Right lobe of liver (tissue), 4 donors: ENCODE measurements at regions not wholly inside any gene's neighbourhood (a gene's known extent, or its start where the extent isn't known, plus 50 kb on each side); places are given as distances from the start of the nearest gene placed in this dataset.

ENCODE experiments used
- POLR2A ChIP-seq: fragments of 450-650 bp; IDR thresholded peaks from one replicate; pipeline ENCODE4 v1.6.1; 2017; ENCODE audit warnings: antibody characterized with exemption, mild to moderate bottlenecking
- TF ChIP-seq, protein P1 (sequence below), 4 donors: fragments of 200-600 bp in 3 of 4; fragments of 450-650 bp in 1 of 4; IDR thresholded peaks; one replicate each; pipeline versions ENCODE4 v1.5.1 to v1.8.0; 2016 to 2022; ENCODE audit warnings: antibody characterized with exemption in 4 of 4, mild to moderate bottlenecking in 2 of 4
- donor health status: DM: no; HTN: no; CAD: no.
- donor health status: DM: no; HTN: no; CAD: no.
- donor health status: DM: no; HTN: yes; CAD: no.

GRCh38 chr20:39698752-39699151 lies 736.6 kb downstream of the DHX35 start:
- TF ChIP-seq, protein P1, sequence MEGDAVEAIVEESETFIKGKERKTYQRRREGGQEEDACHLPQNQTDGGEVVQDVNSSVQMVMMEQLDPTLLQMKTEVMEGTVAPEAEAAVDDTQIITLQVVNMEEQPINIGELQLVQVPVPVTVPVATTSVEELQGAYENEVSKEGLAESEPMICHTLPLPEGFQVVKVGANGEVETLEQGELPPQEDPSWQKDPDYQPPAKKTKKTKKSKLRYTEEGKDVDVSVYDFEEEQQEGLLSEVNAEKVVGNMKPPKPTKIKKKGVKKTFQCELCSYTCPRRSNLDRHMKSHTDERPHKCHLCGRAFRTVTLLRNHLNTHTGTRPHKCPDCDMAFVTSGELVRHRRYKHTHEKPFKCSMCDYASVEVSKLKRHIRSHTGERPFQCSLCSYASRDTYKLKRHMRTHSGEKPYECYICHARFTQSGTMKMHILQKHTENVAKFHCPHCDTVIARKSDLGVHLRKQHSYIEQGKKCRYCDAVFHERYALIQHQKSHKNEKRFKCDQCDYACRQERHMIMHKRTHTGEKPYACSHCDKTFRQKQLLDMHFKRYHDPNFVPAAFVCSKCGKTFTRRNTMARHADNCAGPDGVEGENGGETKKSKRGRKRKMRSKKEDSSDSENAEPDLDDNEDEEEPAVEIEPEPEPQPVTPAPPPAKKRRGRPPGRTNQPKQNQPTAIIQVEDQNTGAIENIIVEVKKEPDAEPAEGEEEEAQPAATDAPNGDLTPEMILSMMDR (IDR thresholded peaks at IDR 0.05) = no peak
- TF ChIP-seq POLR2A = no peak
